AG04450 (cell line): ENCODE measurements at regions not wholly inside any gene's neighbourhood (a gene's known extent, or its start where the extent isn't known, plus 50 kb on each side); places are given as distances from the start of the nearest gene placed in this dataset.
"Not testable (repeated sequence)": the region's sequence is repeated elsewhere in the genome, so short reads cannot be mapped to it uniquely, and the experiment has no call there.

ENCODE experiments used
- CTCF ChIA-PET: fragments of 300-600, 350-600 bp; formaldehyde crosslinking; extraction: SDS; loops from one replicate; lab custom pipeline; 2022; ENCODE audit warnings: antibody characterized with exemption, inconsistent platforms; lab: Charles Lee
- POLR2A ChIA-PET: fragments of 350-600 bp; formaldehyde crosslinking; extraction: SDS; loops from one replicate; lab custom pipeline; 2021; ENCODE audit warnings: antibody characterized with exemption, inconsistent platforms; lab: Yijun Ruan, JAX
- DNase-seq: peaks from one replicate; pipeline ENCODE4 v3.0.0-alpha.2; 2011; ENCODE audit warnings: low read depth, low spot score
- H3K27ac ChIP-seq: one replicate; pipeline ENCODE4 v1.5.1; 2012; ENCODE audit warnings: low read depth, low read length, control low read depth
- H3K27me3 ChIP-seq: one replicate; pipeline ENCODE4 v1.6.0; 2012; ENCODE audit warnings: low read length; ENCODE audit not compliant: control insufficient read depth, insufficient read depth
- H3K4me3 ChIP-seq: 2 replicates; pipeline ENCODE4 v1.5.1; 2011; ENCODE audit warnings: mild to moderate bottlenecking, low read depth, low read length, control low read depth
- H3K9me3 ChIP-seq: 2 replicates; pipeline ENCODE4 v1.5.1; 2012; ENCODE audit warnings: low read length; ENCODE audit not compliant: control insufficient read depth, insufficient read depth
- TF ChIP-seq, protein P1 (sequence below): IDR thresholded peaks from 2 replicates; pipeline ENCODE4 v1.5.1; 2011; ENCODE audit warnings: low read depth, low read length, control low read depth, inconsistent platforms

DNA sequence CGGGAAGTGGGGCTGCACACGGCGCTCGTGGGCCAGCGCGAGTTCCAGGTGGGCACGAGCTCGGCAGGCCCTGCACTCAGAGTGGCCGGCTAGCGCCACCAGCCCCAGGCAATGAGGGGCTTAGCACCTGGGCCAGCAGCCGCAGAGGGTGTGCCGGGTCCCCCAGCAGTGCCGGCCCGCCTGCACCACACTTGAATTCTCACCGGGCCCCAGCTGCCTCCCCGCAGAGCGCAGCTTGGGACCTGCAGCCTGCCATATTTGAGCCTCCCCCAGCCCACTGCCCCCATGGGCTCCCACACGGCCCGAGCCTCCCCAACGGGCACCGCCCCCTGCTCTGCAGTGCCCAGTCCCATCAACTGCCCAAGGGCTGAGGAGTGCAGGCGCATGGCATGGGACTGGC lies 87.5 kb downstream of the CHCHD4 start:
- TF ChIP-seq, protein P1, sequence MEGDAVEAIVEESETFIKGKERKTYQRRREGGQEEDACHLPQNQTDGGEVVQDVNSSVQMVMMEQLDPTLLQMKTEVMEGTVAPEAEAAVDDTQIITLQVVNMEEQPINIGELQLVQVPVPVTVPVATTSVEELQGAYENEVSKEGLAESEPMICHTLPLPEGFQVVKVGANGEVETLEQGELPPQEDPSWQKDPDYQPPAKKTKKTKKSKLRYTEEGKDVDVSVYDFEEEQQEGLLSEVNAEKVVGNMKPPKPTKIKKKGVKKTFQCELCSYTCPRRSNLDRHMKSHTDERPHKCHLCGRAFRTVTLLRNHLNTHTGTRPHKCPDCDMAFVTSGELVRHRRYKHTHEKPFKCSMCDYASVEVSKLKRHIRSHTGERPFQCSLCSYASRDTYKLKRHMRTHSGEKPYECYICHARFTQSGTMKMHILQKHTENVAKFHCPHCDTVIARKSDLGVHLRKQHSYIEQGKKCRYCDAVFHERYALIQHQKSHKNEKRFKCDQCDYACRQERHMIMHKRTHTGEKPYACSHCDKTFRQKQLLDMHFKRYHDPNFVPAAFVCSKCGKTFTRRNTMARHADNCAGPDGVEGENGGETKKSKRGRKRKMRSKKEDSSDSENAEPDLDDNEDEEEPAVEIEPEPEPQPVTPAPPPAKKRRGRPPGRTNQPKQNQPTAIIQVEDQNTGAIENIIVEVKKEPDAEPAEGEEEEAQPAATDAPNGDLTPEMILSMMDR, result no peak
- Histone ChIP-seq H3K9me3 (peaks cover 8% of the 10 kb centered on the region; the same call in 1 of the 2 replicates), H3K27ac (no peak overlapping the region), H3K4me3 (no peak overlapping the region), H3K27me3 (no peaks in the 10 kb centered on the region)
- ChIA-PET CTCF (no interaction called here), POLR2A (interaction anchor here (0.6 kb wide), 1 partner anchor 548 kb away, joined by 3 read pairs; no protein-coding TSS in a partner anchor)
- DNase-seq, result no peak

DNA sequence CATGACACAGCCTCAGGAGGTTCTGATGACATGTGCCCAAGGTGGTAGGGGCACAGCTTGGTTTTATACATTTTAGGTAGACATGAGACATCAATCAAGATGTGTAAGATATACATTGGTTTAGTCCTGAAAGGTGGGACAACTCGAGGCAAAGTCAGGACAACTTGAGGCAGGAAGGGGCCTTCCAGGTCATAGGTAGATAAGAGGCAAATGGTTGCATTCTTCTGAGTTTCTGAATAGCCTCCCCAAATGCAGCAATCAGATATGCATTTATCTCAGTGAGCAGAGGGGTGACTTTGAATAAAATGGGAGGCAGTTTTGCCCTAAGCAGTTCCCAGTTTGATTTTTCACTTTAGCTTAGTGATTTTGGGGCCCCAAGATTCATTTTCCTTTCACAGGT lies 91.6 kb downstream of the CHCHD4 start:
- no peaks in the 10 kb centered on the region for H3K27me3 ChIP-seq
- POLR2A ChIA-PET, result no interaction called here
- no peak overlapping the region for H3K4me3 ChIP-seq
- peaks cover 12% of the 10 kb centered on the region; the same call in 1 of the 2 replicates for H3K9me3 ChIP-seq
- no peak for DNase-seq
- H3K27ac ChIP-seq, result no peak overlapping the region
- CTCF ChIA-PET, result no interaction called here
- TF ChIP-seq, protein P1, result no peak

DNA sequence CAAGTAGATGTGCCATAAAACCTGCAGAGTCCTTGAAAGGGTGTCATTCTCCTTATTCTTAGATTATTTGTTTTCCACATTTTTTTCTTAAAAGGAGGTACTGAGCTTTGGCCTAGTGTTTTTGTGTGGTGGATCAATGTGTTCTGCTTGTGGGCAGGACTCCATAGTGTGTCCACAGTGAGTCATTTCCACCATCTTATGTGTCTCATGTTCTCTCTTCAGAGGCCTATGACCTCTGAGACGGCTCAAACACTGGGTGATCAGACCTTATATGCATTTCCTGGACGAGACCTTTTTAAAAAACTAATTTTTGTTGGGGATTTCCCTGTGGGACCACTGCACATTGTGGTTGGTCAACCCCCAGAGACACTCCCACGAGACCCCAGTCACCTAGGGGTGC lies 93.4 kb downstream of the CHCHD4 start:
- Histone ChIP-seq H3K9me3 (peaks cover 4% of the 10 kb centered on the region; the same call in 1 of the 2 replicates), H3K27ac (no peak overlapping the region), H3K27me3 (no peaks in the 10 kb centered on the region), H3K4me3 (no peak overlapping the region)
- ChIA-PET POLR2A (no interaction called here), CTCF (no interaction called here)
- DNase-seq, result no peak
- TF ChIP-seq, protein P1, result no peak

DNA sequence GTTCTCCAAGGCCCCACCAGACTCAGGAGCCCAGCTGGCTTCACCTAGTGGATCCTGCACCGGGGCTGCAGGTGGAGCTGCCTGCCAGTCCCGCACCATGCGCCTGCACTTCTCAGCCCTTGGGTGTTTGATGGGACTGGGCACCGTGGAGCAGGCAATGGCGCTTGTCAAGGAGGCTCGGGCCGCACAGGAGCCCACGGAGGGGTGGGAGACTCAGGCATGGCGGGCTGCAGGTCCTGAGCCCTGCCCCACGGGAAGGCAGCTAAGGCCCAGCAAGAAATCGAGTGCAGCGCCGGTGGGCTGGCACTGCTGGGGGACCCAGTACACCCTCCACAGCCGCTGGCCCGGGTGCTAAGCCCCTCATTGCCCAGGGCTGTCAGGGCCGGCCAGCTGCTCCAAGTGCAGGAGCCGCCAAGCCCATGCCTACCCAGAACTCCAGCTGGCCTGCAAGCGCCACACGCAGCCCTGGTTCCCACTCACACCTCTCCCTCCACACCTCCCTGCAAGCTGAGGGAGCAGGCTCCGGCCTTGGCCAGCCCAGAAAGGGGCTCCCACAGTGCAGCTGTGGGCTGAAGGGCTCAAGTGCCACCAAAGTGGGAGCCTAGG lies 95.2 kb downstream of the CHCHD4 start:
- H3K4me3 ChIP-seq, H3K9me3 ChIP-seq, DNase-seq, H3K27me3 ChIP-seq, H3K27ac ChIP-seq, CTCF ChIA-PET, POLR2A ChIA-PET: not testable (repeated sequence)

DNA sequence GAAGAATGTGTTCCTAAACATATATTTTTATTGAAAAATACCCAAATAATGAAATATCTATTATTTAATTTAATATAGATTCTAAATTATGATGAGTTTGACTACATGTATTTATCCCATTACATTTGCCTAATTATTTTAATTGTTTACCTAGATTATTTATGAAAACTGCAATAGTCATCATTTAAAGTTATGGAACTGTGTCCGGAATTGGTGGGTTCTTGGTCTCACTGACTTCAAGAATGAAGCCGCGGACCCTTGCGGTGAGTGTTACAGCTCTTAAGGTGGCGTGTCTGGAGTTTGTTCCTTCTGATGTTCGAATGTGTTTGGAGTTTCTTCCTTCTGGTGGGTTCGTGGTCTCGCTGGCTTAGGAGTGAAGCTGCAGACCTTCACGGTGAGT lies 96.5 kb downstream of the CHCHD4 start:
- POLR2A ChIA-PET, H3K27me3 ChIP-seq, H3K27ac ChIP-seq, DNase-seq, CTCF ChIA-PET, H3K9me3 ChIP-seq, H3K4me3 ChIP-seq: not testable (repeated sequence)

DNA sequence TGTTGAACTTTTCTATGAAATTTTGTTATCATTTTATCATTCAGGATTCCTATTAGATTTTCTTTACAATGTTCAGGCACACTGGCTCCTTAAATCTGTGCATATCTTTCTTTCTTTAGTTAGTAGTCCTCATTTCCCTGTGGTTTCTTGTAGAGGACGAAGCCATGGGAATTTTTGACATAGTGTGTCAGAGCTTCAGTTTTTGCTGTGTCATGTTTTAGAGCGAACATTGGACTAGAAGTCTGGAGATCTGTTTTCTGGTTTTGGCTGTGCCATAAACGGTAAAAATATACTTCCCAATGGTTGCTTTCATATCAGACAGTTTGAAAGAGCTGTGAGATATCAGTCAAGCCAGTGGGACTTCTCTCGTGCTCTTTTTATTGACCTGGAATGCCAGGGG lies 105.2 kb downstream of the CHCHD4 start:
- Histone ChIP-seq H3K4me3 (no peak overlapping the region), H3K9me3 (no peaks in the 10 kb centered on the region), H3K27ac (no peak overlapping the region), H3K27me3 (no peaks in the 10 kb centered on the region)
- DNase-seq, result no peak
- ChIA-PET POLR2A (no interaction called here), CTCF (no interaction called here)
- TF ChIP-seq, protein P1, result no peak
